ENCODE measurements at regions not wholly inside any gene's neighbourhood (a gene's known extent, or its start where the extent isn't known, plus 50 kb on each side); places are given as distances from the start of the nearest gene placed in this dataset.
A peak's percentile ranks its signal among the peaks of the same experiment; 100 is the strongest.
"Not testable (repeated sequence)": the region's sequence is repeated elsewhere in the genome, so short reads cannot be mapped to it uniquely, and the experiment has no call there.

DNA sequence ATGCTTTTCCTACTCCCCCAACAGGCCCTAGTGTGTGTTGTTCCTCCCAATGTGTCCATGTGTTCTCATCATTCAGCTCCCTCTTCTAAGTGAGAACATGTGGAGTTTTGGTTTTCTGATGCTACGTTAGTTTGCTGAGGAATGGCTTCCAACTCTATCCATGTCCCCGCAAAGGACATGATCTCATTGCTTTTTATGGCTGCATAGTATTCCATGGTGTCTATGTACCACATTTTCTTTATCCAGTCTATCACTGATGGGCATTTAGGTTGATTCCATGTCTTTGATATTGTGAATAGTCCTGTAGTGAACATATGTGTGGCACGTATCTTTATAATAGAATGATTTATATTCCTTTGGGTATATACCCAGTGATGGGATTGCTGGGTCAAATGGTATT lies 72.5 kb upstream of the CCNY start:
- H3K9me3 Mint-ChIP-seq; H4K20me1 ChIP-seq (ENCODE audit: low read depth); H3F3A ChIP-seq (ENCODE audit: low read depth); H2AFZ ChIP-seq (replicated peaks); DNase-seq (ENCODE audit: low spot score); H3K9ac ChIP-seq; H3K36me3 Mint-ChIP-seq; H3K36me3 ChIP-seq; H3K4me1 Mint-ChIP-seq; H3K4me3 Mint-ChIP-seq; H3K27ac ChIP-seq; H3K4me1 ChIP-seq; H3K4me2 ChIP-seq; H3K27me3 ChIP-seq; H3K79me2 ChIP-seq (ENCODE audit: low read depth); H3K4me3 ChIP-seq; H3K27me3 Mint-ChIP-seq (ENCODE audit: insufficient read depth, low read depth); H3K27ac Mint-ChIP-seq; H3K9me3 ChIP-seq (ENCODE audit: low read depth): not testable (repeated sequence)

DNA sequence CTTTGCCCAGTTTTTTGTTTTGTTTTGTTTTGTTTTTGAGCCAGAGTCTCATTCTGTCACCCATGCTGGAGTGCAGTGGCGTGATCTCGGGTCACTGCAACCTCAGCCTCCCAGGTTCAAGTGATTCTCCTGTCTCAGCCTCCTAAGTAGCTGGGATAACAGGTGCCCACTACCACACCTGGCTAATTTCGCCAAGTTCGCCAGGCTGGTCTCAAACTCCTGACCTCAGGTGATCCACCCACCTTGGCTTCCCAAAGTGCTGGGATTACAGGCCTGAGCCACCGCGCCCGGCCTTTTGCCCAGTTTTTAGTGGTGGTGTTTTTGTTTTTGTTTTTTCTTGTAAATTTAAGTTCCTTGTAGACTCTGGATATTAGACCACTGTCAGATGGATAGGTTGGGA lies 71.7 kb upstream of the CCNY start:
- H3K27ac Mint-ChIP-seq; H3K27ac ChIP-seq; H3K36me3 ChIP-seq; H3K79me2 ChIP-seq (ENCODE audit: low read depth); H3K9me3 Mint-ChIP-seq; H2AFZ ChIP-seq (replicated peaks); H3K4me1 ChIP-seq; H3K4me2 ChIP-seq; H3K9ac ChIP-seq; H3K36me3 Mint-ChIP-seq; H3K4me3 Mint-ChIP-seq; DNase-seq (ENCODE audit: low spot score); H3F3A ChIP-seq (ENCODE audit: low read depth); H3K27me3 ChIP-seq; H3K4me3 ChIP-seq; H4K20me1 ChIP-seq (ENCODE audit: low read depth); H3K9me3 ChIP-seq (ENCODE audit: low read depth); H3K27me3 Mint-ChIP-seq (ENCODE audit: insufficient read depth, low read depth): not testable (repeated sequence)
- peaks cover 11% of the 10 kb centered on the region for H3K4me1 Mint-ChIP-seq

DNA sequence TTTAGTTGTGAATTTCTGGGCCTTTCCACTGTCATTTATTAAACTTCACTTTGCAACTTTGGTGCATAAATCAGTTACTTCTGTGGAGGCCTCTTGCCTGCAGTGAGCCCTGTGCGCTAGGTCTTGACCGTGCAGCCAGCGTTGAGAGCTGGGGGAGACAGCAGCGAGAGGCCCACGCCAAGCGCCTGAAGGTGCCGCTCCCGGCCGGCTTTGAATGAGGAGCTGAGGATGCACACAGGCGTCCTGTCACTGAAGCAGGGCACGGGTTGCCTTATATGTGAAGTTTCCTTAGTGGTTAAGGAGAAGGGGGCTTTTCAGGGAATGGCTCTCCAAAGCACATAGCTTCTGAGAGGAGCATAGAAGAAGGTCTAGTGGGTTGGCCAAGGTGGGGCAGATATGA lies 70.9 kb upstream of the CCNY start:
- Histone ChIP-seq H3K9ac (no peak overlapping the region), H3K4me1 (no peaks in the 10 kb centered on the region), H3K79me2 (ENCODE audit: low read depth) (no peaks in the 10 kb centered on the region), H4K20me1 (ENCODE audit: low read depth) (no peaks in the 10 kb centered on the region), H2AFZ (replicated peaks) (peak overlapping the region; percentile 50), H3K4me3 (no peak overlapping the region), H3K9me3 (ENCODE audit: low read depth) (no peaks in the 10 kb centered on the region), H3K36me3 (no peaks in the 10 kb centered on the region), H3K27ac (no peak overlapping the region), H3K27me3 (no peaks in the 10 kb centered on the region), H3K4me2 (no peak overlapping the region), H3F3A (ENCODE audit: low read depth) (no peaks in the 10 kb centered on the region)
- Mint-ChIP-seq H3K27me3 (ENCODE audit: insufficient read depth, low read depth) (no peaks in the 10 kb centered on the region), H3K27ac (no peak overlapping the region), H3K4me3 (no peak overlapping the region), H3K4me1 (peaks cover 16% of the 10 kb centered on the region), H3K36me3 (no peaks in the 10 kb centered on the region), H3K9me3 (peaks cover 3% of the 10 kb centered on the region)
- no peak for TF ChIP-seq EZH2phosphoT487 (IDR thresholded peaks at IDR 0.05)
- no peak for TF ChIP-seq EZH2 (IDR thresholded peaks at IDR 0.05)
- TF ChIP-seq, protein P1, sequence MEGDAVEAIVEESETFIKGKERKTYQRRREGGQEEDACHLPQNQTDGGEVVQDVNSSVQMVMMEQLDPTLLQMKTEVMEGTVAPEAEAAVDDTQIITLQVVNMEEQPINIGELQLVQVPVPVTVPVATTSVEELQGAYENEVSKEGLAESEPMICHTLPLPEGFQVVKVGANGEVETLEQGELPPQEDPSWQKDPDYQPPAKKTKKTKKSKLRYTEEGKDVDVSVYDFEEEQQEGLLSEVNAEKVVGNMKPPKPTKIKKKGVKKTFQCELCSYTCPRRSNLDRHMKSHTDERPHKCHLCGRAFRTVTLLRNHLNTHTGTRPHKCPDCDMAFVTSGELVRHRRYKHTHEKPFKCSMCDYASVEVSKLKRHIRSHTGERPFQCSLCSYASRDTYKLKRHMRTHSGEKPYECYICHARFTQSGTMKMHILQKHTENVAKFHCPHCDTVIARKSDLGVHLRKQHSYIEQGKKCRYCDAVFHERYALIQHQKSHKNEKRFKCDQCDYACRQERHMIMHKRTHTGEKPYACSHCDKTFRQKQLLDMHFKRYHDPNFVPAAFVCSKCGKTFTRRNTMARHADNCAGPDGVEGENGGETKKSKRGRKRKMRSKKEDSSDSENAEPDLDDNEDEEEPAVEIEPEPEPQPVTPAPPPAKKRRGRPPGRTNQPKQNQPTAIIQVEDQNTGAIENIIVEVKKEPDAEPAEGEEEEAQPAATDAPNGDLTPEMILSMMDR (IDR thresholded peaks at IDR 0.05) = no peak
- no peak for DNase-seq (ENCODE audit: low spot score)

DNA sequence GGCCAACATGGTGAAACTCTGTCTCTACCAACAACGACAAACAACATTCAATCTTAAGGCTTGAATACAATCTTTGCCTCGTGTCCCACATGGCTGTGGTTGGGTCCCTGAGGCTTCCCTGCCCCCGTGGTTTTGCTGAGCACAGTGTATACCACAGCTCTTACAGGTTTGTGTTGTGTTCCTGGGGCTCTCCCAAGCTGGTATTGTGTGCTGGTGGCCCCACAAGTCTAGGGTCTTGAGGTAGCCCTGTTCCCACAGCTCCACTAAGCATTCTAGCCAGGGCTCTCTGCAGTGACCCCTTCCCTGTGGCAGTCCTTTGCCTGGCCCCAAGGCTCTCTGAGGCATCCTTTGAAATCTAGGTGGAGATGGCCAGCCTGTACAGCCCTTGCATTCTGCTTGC lies 68.0 kb upstream of the CCNY start:
- H3K79me2 ChIP-seq (ENCODE audit: low read depth) = no peaks in the 10 kb centered on the region
- Mint-ChIP-seq H3K27ac (no peak overlapping the region), H3K4me3 (no peak overlapping the region), H3K36me3 (no peaks in the 10 kb centered on the region), H3K9me3 (peaks cover 3% of the 10 kb centered on the region), H3K4me1 (peaks cover 31% of the 10 kb centered on the region), H3K27me3 (ENCODE audit: insufficient read depth, low read depth) (peaks cover 3% of the 10 kb centered on the region)
- H4K20me1 ChIP-seq (ENCODE audit: low read depth) = no peaks in the 10 kb centered on the region
- peaks cover 9% of the 10 kb centered on the region for H3F3A ChIP-seq (ENCODE audit: low read depth)
- no peak overlapping the region for H3K4me2 ChIP-seq
- H3K36me3 ChIP-seq = no peaks in the 10 kb centered on the region
- TF ChIP-seq EZH2 (IDR thresholded peaks at IDR 0.05) (no peak), EZH2phosphoT487 (IDR thresholded peaks at IDR 0.05) (no peak)
- TF ChIP-seq, protein P1 (IDR thresholded peaks at IDR 0.05) = no peak
- H2AFZ ChIP-seq (replicated peaks) = no peak overlapping the region
- no peaks in the 10 kb centered on the region for H3K27me3 ChIP-seq
- H3K9me3 ChIP-seq (ENCODE audit: low read depth) = no peaks in the 10 kb centered on the region
- no peak for DNase-seq (ENCODE audit: low spot score)
- no peak overlapping the region for H3K9ac ChIP-seq
- no peak overlapping the region for H3K4me3 ChIP-seq
- H3K27ac ChIP-seq = no peak overlapping the region
- H3K4me1 ChIP-seq = peaks cover 12% of the 10 kb centered on the region

Data from neural progenitor cell (in vitro differentiated cells).